Natural killer cell (primary cell): ENCODE measurements at regions not wholly inside any gene's neighbourhood (a gene's known extent, or its start where the extent isn't known, plus 50 kb on each side); places are given as distances from the start of the nearest gene placed in this dataset.

Experiments used
- ATAC-seq, 3 donors: fragments of 150-1000 bp in 2 of 3; fragments of 200-7000 bp in 1 of 3; cut with Tn5 transposase; 1 replicate in 1 of 3; 2 replicates in 2 of 3; pipeline ENCODE4 v1.10.0; 2021; ENCODE audit warnings: mild to moderate bottlenecking in 2 of 3, moderate library complexity in 2 of 3
- DNase-seq, 2 donors: peaks; one replicate each; pipeline versions ENCODE4 v3.0.0 to v3.0.0-alpha.2; 2013 to 2021; ENCODE audit warnings: mixed read lengths in 1 of 2
- H3K27ac ChIP-seq: one replicate; pipeline ENCODE4 v1.5.1; 2013; ENCODE audit warnings: mild to moderate bottlenecking, low read length
- H3K27me3 ChIP-seq: one replicate; pipeline ENCODE4 v1.6.1; 2013; ENCODE audit warnings: low read length; ENCODE audit not compliant: control insufficient read depth, insufficient read depth
- H3K36me3 ChIP-seq: one replicate; pipeline ENCODE4 v1.6.1; 2013; ENCODE audit warnings: low read length; ENCODE audit not compliant: control insufficient read depth, insufficient read depth
- H3K4me1 ChIP-seq: one replicate; pipeline ENCODE4 v1.6.1; 2013; ENCODE audit warnings: low read length; ENCODE audit not compliant: control insufficient read depth, insufficient read depth
- H3K4me3 ChIP-seq: one replicate; pipeline ENCODE4 v1.5.1; 2013; ENCODE audit warnings: low read length
- H3K9me3 ChIP-seq: one replicate; pipeline ENCODE4 v1.6.1; 2013; ENCODE audit warnings: low read length; ENCODE audit not compliant: control insufficient read depth, insufficient read depth
- H3K27ac Mint-ChIP-seq, 2 donors: one replicate each; pipeline ENCODE4 v1.8.0; 2022; ENCODE audit warnings: mild to moderate bottlenecking in 2 of 2, mixed read lengths in 2 of 2, moderate library complexity in 1 of 2
- H3K27me3 Mint-ChIP-seq, 2 donors: one replicate each; pipeline ENCODE4 v1.8.0; 2022; ENCODE audit warnings: low read depth in 2 of 2, mixed read lengths in 2 of 2
- H3K36me3 Mint-ChIP-seq: one replicate; pipeline ENCODE4 v1.8.0; 2022; ENCODE audit warnings: mixed read lengths
- H3K4me1 Mint-ChIP-seq, 2 donors: one replicate each; pipeline ENCODE4 v1.8.0; 2022; ENCODE audit warnings: mixed read lengths in 2 of 2
- H3K4me3 Mint-ChIP-seq: one replicate; pipeline ENCODE4 v1.8.0; 2022; ENCODE audit warnings: mild to moderate bottlenecking, moderate library complexity, mixed read lengths
- H3K9me3 Mint-ChIP-seq, 2 donors: one replicate each; pipeline ENCODE4 v1.8.0; 2022; ENCODE audit warnings: mixed read lengths in 2 of 2
- CTCF ChIP-seq: fragments of 200-600 bp; IDR thresholded peaks from one replicate; pipeline ENCODE4 v1.8.0; 2022; ENCODE audit warnings: antibody characterized with exemption
- WGBS: methylation state at CpG from one replicate; pipeline ENCODE4 v1.1.7; 2013; ENCODE audit warnings: missing lambda C conversion rate; ENCODE audit not compliant: insufficient coverage; 5-methylcytosine and 5-hydroxymethylcytosine counted together
- intact Hi-C: fragments of 100-400 bp; cut with micrococcal nuclease; formaldehyde crosslinking; loops from one replicate; pipeline ENCODE4 v1.14.2; 2022

DNA sequence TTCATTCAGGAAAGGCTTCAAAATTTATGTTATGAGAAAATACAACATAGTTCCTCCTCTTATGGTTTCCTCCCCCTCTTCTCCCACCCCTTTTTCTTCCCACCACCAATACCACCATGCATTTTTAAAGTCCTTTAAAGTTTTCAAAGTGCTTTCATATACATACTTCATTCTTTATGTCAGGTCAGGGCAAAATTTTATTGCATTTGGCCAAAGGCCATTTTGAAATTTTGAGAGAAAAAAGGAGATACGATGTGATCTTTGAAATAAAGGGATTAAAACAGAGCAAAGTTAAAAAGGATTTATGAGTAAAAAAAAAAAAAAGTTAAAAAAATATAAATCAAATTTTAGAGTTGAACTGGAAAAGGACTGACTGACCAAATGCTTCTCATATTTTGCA lies 792.5 kb upstream of the FANCL start:
- TF ChIP-seq CTCF = no peak
- H3K27me3 Mint-ChIP-seq = peaks cover 0 to 3% of the 10 kb centered on the region in 2 donors
- H3K36me3 ChIP-seq = no peaks in the 10 kb centered on the region
- no peak overlapping the region for H3K4me3 ChIP-seq
- H3K27me3 ChIP-seq = no peaks in the 10 kb centered on the region
- H3K9me3 Mint-ChIP-seq = peaks cover 2 to 4% of the 10 kb centered on the region in 2 donors
- 60% methylated on average over 1 of the region's 1 CpG for WGBS
- H3K27ac Mint-ChIP-seq = no peak overlapping the region
- ATAC-seq (no peak), DNase-seq (no peak)
- no peaks in the 10 kb centered on the region for H3K9me3 ChIP-seq
- H3K27ac ChIP-seq = no peak overlapping the region
- intact Hi-C loops = no loop called here
- H3K4me1 ChIP-seq = no peaks in the 10 kb centered on the region
- H3K4me3 Mint-ChIP-seq = no peak overlapping the region
- H3K4me1 Mint-ChIP-seq = no peaks in the 10 kb centered on the region
- H3K36me3 Mint-ChIP-seq = no peaks in the 10 kb centered on the region

DNA sequence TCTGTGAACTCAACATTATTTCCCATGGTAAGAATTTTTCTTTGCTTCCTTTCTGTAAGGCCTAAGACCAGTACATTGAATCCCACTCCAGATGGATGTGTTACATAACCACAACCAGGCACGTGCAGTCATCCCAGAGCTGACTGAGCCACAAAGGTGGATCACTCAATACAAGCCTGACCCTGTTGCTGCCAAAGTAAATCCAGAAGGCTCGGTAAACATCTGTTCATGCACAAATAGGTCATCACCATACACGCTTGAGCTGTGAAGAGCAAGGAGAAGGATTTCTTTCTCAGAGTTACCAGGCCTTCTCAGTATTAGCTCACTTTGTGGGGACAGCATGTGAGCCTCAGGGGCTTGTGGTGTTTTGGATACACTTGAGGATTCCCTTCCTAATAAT lies 791.4 kb upstream of the FANCL start:
- H3K4me3 Mint-ChIP-seq = no peak overlapping the region
- no peak for TF ChIP-seq CTCF
- Histone ChIP-seq H3K4me3 (no peak overlapping the region), H3K4me1 (no peaks in the 10 kb centered on the region), H3K27me3 (no peaks in the 10 kb centered on the region), H3K27ac (no peak overlapping the region), H3K36me3 (no peaks in the 10 kb centered on the region), H3K9me3 (no peaks in the 10 kb centered on the region)
- H3K9me3 Mint-ChIP-seq = peaks cover 2 to 3% of the 10 kb centered on the region in 2 donors
- 96% methylated on average over 3 of the region's 3 CpGs for WGBS
- intact Hi-C loops = no loop called here
- ATAC-seq (no peak), DNase-seq (no peak)
- no peak overlapping the region for H3K27ac Mint-ChIP-seq
- H3K27me3 Mint-ChIP-seq = peaks cover 0 to 3% of the 10 kb centered on the region in 2 donors
- H3K4me1 Mint-ChIP-seq = no peaks in the 10 kb centered on the region
- no peaks in the 10 kb centered on the region for H3K36me3 Mint-ChIP-seq

- ATAC-seq = no peak
Measured at GRCh38 chr2:59029058-59029457, 787.9 kb upstream of the FANCL start.

More at GRCh38 chr2:59029058-59029457, 787.9 kb upstream of the FANCL start:
- peaks cover 0 to 4% of the 10 kb centered on the region in 2 donors for H3K27me3 Mint-ChIP-seq
- intact Hi-C loops = loop anchor here (5.0 kb wide), 1 partner anchor 1553 kb away; no protein-coding TSS in a partner anchor
- H3K4me3 Mint-ChIP-seq = no peak overlapping the region
- DNase-seq = no peak
- H3K27ac Mint-ChIP-seq = no peak overlapping the region
- Histone ChIP-seq H3K4me3 (no peak overlapping the region), H3K4me1 (no peaks in the 10 kb centered on the region), H3K36me3 (no peaks in the 10 kb centered on the region), H3K27me3 (no peaks in the 10 kb centered on the region), H3K27ac (no peak overlapping the region), H3K9me3 (no peaks in the 10 kb centered on the region)
- H3K9me3 Mint-ChIP-seq = no peaks in the 10 kb centered on the region
- no peaks in the 10 kb centered on the region for H3K36me3 Mint-ChIP-seq
- H3K4me1 Mint-ChIP-seq = no peaks in the 10 kb centered on the region
- no peak for TF ChIP-seq CTCF
- WGBS = 94% methylated on average over 6 of the region's 6 CpGs
